GM12872 (cell line): ENCODE measurements at regions not wholly inside any gene's neighbourhood (a gene's known extent, or its start where the extent isn't known, plus 50 kb on each side); places are given as distances from the start of the nearest gene placed in this dataset.

Source experiments
- CTCF ChIP-seq: IDR thresholded peaks from 3 replicates; pipeline ENCODE4 v1.5.1; 2011; ENCODE audit warnings: low read depth, mild to moderate bottlenecking, low read length, moderate library complexity; ENCODE audit not compliant: insufficient read depth

GRCh38 chr18:43482136-43482535 lies 204.8 kb upstream of the SYT4 start:
- TF ChIP-seq CTCF: no peak

- no peak for TF ChIP-seq CTCF
Measured at GRCh38 chr18:43482600-43482999, 205.3 kb upstream of the SYT4 start.

- no peak for TF ChIP-seq CTCF
Measured at GRCh38 chr18:43484710-43485109, 207.4 kb upstream of the SYT4 start.

- no peak for TF ChIP-seq CTCF
Measured at GRCh38 chr18:43485545-43485963, 208.3 kb upstream of the SYT4 start.

- TF ChIP-seq CTCF: no peak
Measured at GRCh38 chr18:43486462-43486861, 209.2 kb upstream of the SYT4 start.

GRCh38 chr18:43501099-43501498 lies 223.8 kb upstream of the SYT4 start:
- no peak for TF ChIP-seq CTCF

- no peak for TF ChIP-seq CTCF
Measured at GRCh38 chr18:43506935-43507334, 229.6 kb upstream of the SYT4 start.

GRCh38 chr18:43507842-43508481 lies 230.7 kb upstream of the SYT4 start:
- TF ChIP-seq CTCF: no peak
